AG10803 (cell line): ENCODE measurements at regions not wholly inside any gene's neighbourhood (a gene's known extent, or its start where the extent isn't known, plus 50 kb on each side); places are given as distances from the start of the nearest gene placed in this dataset.

Experiments
- DNase-seq: peaks from one replicate; pipeline ENCODE4 v3.0.0; 2010; ENCODE audit warnings: low read depth
- H3K4me3 ChIP-seq: 2 replicates; pipeline ENCODE4 v1.5.1; 2011; ENCODE audit warnings: mild to moderate bottlenecking, low read length, control low read depth
- CTCF ChIP-seq: conservative IDR thresholded peaks from 2 replicates; pipeline ENCODE4 v1.5.1; 2011; ENCODE audit warnings: mild to moderate bottlenecking, low read length, control low read depth, inconsistent platforms

- H3K4me3 ChIP-seq = no peak overlapping the region
- TF ChIP-seq CTCF = no peak
- DNase-seq = no peak
These were observed 123.3 kb downstream of the QRSL1 start for GRCh38 chr6:106752641-106753040.

GRCh38 chr6:106751501-106752252 is 122.3 kb downstream of the QRSL1 start:
- no peak for TF ChIP-seq CTCF
- H3K4me3 ChIP-seq = no peak overlapping the region
- DNase-seq = peak; percentile 1

GRCh38 chr6:106750946-106751345 is 121.6 kb downstream of the QRSL1 start:
- TF ChIP-seq CTCF = no peak
- no peak for DNase-seq

GRCh38 chr6:106750142-106750918 is 121.0 kb downstream of the QRSL1 start:
- H3K4me3 ChIP-seq = no peak overlapping the region
- no peak for TF ChIP-seq CTCF
- no peak for DNase-seq

More at GRCh38 chr6:106750946-106751345, 121.6 kb downstream of the QRSL1 start:
- no peak overlapping the region for H3K4me3 ChIP-seq

DNA sequence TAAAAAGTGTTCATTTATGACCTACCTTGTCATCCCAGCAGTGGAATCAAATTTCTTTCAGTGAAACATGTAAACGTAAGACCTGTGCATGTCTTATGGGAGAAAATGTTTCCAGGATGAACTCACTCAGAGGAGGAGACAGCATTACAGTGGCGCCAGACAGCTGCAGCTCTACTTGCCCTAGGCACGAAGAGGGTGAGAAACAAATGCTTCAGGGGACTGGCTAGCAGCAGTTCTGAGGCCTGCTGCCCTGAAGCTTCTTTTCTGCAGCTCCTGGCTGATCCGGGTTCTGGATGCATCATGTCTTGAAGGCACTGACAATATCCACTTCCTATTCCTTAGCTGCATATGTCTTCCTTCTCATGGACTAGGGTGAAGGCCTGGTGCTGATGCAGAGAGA is 120.2 kb downstream of the QRSL1 start:
- H3K4me3 ChIP-seq = no peak overlapping the region
- DNase-seq = no peak
- no peak for TF ChIP-seq CTCF

GRCh38 chr6:106748547-106749207 is 119.3 kb downstream of the QRSL1 start:
- H3K4me3 ChIP-seq = no peak overlapping the region
- no peak for TF ChIP-seq CTCF
- DNase-seq = no peak
